Thoracic aorta (tissue), 2 donors: ENCODE measurements at regions not wholly inside any gene's neighbourhood (a gene's known extent, or its start where the extent isn't known, plus 50 kb on each side); places are given as distances from the start of the nearest gene placed in this dataset.

Experiments
- ATAC-seq: fragments of 150-250 bp; one replicate; pipeline ENCODE4 v1.8.0; 2017; ENCODE audit warnings: low read depth; ENCODE audit not compliant: insufficient number of reproducible peaks, low FRiP score
- DNase-seq: peaks from one replicate; pipeline ENCODE4 v3.0.0-alpha.2; 2020; ENCODE audit warnings: low spot score
- H3K27ac ChIP-seq, 2 donors: fragments of 200-600 bp; sonication (generic); 1 replicate in 1 of 2; 2 replicates in 1 of 2; pipeline ENCODE4 v1.5.1; 2016; ENCODE audit warnings: mild to moderate bottlenecking in 2 of 2, moderate library complexity in 2 of 2
- H3K27me3 ChIP-seq: fragments of 200-600 bp; sonication (generic); replicated peaks from 2 replicates; pipeline ENCODE4 v1.6.0; 2016; ENCODE audit warnings: mild to moderate bottlenecking; ENCODE audit not compliant: insufficient read depth
- H3K36me3 ChIP-seq: fragments of 200-600 bp; sonication (generic); one replicate; pipeline ENCODE4 v1.5.1; 2016
- H3K4me1 ChIP-seq, 2 donors: fragments of 200-600 bp; sonication (generic); 1 replicate in 1 of 2; 2 replicates in 1 of 2; pipeline versions ENCODE4 v1.5.1 to v1.6.0; 2016; ENCODE audit warnings: low read depth in 2 of 2, mild to moderate bottlenecking in 1 of 2; ENCODE audit not compliant: control insufficient read depth in 1 of 2
- H3K4me3 ChIP-seq: fragments of 200-600 bp; sonication (generic); 2 replicates; pipeline ENCODE4 v1.5.1; 2016; ENCODE audit warnings: mild to moderate bottlenecking
- H3K9me3 ChIP-seq: fragments of 200-600 bp; sonication (generic); 2 replicates; pipeline ENCODE4 v1.5.1; 2016
- CTCF ChIP-seq: fragments of 200-600 bp; sonication (generic); IDR thresholded peaks from one replicate; pipeline ENCODE4 v1.5.1; 2019; ENCODE audit warnings: antibody characterized with exemption

GRCh38 chr13:70408865-70409264, 300.6 kb upstream of the KLHL1 start:
- no peak for TF ChIP-seq CTCF
- H3K9me3 ChIP-seq = no peaks in the 10 kb centered on the region
- no peak for ATAC-seq
- H3K36me3 ChIP-seq = no peaks in the 10 kb centered on the region
- H3K27ac ChIP-seq = no peak overlapping the region
- no peaks in the 10 kb centered on the region for H3K27me3 ChIP-seq
- DNase-seq = no peak
- H3K4me3 ChIP-seq = no peak overlapping the region
- H3K4me1 ChIP-seq = no peaks in the 10 kb centered on the region

- Histone ChIP-seq H3K36me3 (no peaks in the 10 kb centered on the region), H3K27ac (no peak overlapping the region), H3K4me1 (no peaks in the 10 kb centered on the region), H3K4me3 (no peak overlapping the region), H3K9me3 (no peaks in the 10 kb centered on the region), H3K27me3 (no peaks in the 10 kb centered on the region)
- no peak for ATAC-seq
- no peak for TF ChIP-seq CTCF
- no peak for DNase-seq
Observed at GRCh38 chr13:70407486-70407885, 299.2 kb upstream of the KLHL1 start.

GRCh38 chr13:70405266-70405665, 297.0 kb upstream of the KLHL1 start:
- Histone ChIP-seq H3K4me3 (no peak overlapping the region), H3K27ac (no peak overlapping the region), H3K36me3 (no peaks in the 10 kb centered on the region), H3K9me3 (no peaks in the 10 kb centered on the region), H3K4me1 (no peaks in the 10 kb centered on the region), H3K27me3 (no peaks in the 10 kb centered on the region)
- TF ChIP-seq CTCF = no peak
- no peak for ATAC-seq
- no peak for DNase-seq

GRCh38 chr13:70394031-70394548, 285.8 kb upstream of the KLHL1 start:
- Histone ChIP-seq H3K4me3 (no peak overlapping the region), H3K9me3 (no peaks in the 10 kb centered on the region), H3K4me1 (no peaks in the 10 kb centered on the region), H3K27ac (no peak overlapping the region), H3K36me3 (no peaks in the 10 kb centered on the region), H3K27me3 (no peaks in the 10 kb centered on the region)
- TF ChIP-seq CTCF = no peak
- no peak for ATAC-seq
- DNase-seq = no peak

GRCh38 chr13:70391678-70392077, 283.4 kb upstream of the KLHL1 start:
- H3K4me1 ChIP-seq = no peaks in the 10 kb centered on the region
- no peak for TF ChIP-seq CTCF
- DNase-seq (no peak), ATAC-seq (no peak)
- H3K27ac ChIP-seq = no peak overlapping the region
- H3K36me3 ChIP-seq = no peaks in the 10 kb centered on the region
- H3K9me3 ChIP-seq = no peaks in the 10 kb centered on the region
- no peak overlapping the region for H3K4me3 ChIP-seq
- H3K27me3 ChIP-seq = no peaks in the 10 kb centered on the region
